ENCODE measurements at regions not wholly inside any gene's neighbourhood (a gene's known extent, or its start where the extent isn't known, plus 50 kb on each side); places are given as distances from the start of the nearest gene placed in this dataset.

DNA sequence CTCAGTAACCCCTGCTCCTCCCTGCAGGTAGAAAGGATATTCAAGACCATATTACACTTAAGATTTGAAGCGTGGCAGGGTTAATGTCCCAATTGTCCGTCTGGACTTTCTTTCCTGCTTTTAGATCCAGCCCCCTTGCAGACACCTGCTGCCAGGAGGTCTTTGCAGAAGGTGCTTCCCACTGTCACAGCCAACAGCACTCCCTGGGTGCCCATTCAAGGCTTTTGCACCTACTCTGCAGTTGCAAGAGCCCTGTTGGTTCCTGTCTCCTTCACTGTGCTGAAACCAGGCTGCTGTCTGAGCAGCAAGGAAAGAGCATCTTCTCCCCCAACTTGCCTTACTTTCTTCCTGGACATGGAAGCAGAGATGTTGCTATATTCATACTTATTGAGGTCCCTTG lies 1043.0 kb upstream of the POU3F3 start:
- Histone ChIP-seq H3K9me3 (ENCODE audit: control insufficient read depth, insufficient read depth, low read depth, low read length) (no peaks in the 10 kb centered on the region), H3K27ac (ENCODE audit: extremely low read depth, low read depth, low read length) (no peak overlapping the region), H3K36me3 (ENCODE audit: control insufficient read depth in 2 of 2, insufficient read depth in 1 of 2, low read length in 2 of 2) (no peaks in the 10 kb centered on the region), H3K4me3 (ENCODE audit: low read depth, low read length) (no peak overlapping the region), H3K4me1 (ENCODE audit: control insufficient read depth, insufficient read depth, low read length) (no peaks in the 10 kb centered on the region)
- no peak for TF ChIP-seq GLI2 (tag by site-specific recombination; IDR thresholded peaks at IDR 0.05; ENCODE audit: borderline replicate concordance, low read depth)
- ChIA-PET CTCF (no interaction called here), POLR2A (no interaction called here)

DNA sequence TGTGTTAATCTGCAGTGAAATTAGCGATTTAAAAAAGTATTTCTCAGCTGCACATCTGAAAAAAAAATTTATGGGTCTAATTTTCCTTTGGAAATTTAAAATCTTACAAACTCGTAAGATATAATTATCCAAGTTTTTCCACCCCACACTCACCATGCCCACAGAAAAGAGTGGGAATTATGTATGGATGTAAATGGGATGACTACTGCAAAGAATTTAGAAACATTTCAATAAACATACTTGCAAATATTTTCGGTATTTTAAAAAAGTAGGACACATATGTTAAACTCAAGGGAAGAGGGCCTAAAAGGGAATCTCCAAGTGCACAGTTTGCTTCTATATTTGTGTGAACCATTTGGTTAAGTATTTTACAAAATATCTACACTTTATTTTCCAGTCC lies 1039.9 kb upstream of the POU3F3 start:
- H3K36me3 ChIP-seq (ENCODE audit: control insufficient read depth in 2 of 2, insufficient read depth in 1 of 2, low read length in 2 of 2) = no peaks in the 10 kb centered on the region
- TF ChIP-seq, protein P1, sequence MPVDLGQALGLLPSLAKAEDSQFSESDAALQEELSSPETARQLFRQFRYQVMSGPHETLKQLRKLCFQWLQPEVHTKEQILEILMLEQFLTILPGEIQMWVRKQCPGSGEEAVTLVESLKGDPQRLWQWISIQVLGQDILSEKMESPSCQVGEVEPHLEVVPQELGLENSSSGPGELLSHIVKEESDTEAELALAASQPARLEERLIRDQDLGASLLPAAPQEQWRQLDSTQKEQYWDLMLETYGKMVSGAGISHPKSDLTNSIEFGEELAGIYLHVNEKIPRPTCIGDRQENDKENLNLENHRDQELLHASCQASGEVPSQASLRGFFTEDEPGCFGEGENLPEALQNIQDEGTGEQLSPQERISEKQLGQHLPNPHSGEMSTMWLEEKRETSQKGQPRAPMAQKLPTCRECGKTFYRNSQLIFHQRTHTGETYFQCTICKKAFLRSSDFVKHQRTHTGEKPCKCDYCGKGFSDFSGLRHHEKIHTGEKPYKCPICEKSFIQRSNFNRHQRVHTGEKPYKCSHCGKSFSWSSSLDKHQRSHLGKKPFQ (tag by site-specific recombination; IDR thresholded peaks at IDR 0.05) = no peak
- no peak for TF ChIP-seq KLF10 (tag by site-specific recombination; IDR thresholded peaks at IDR 0.05)
- no peak for TF ChIP-seq ZNF747 (tag by site-specific recombination; IDR thresholded peaks at IDR 0.05)
- TF ChIP-seq, protein P2, sequence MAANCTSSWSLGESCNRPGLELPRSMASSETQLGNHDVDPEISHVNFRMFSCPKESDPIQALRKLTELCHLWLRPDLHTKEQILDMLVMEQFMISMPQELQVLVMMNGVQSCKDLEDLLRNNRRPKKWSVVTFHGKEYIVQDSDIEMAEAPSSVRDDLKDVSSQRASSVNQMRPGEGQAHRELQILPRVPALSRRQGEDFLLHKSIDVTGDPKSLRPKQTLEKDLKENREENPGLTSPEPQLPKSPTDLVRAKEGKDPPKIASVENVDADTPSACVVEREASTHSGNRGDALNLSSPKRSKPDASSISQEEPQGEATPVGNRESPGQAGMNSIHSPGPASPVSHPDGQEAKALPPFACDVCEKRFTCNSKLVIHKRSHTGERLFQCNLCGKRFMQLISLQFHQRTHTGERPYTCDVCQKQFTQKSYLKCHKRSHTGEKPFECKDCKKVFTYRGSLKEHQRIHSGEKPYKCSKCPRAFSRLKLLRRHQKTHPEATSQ (tag by site-specific recombination; IDR thresholded peaks at IDR 0.05) = no peak
- TF ChIP-seq KLF1 (tag by site-specific recombination; IDR thresholded peaks at IDR 0.05) = no peak
- CTCF ChIA-PET = no interaction called here
- POLR2A ChIA-PET = no interaction called here
- H3K9me3 ChIP-seq (ENCODE audit: control insufficient read depth, insufficient read depth, low read depth, low read length) = no peaks in the 10 kb centered on the region
- H3K4me1 ChIP-seq (ENCODE audit: control insufficient read depth, insufficient read depth, low read length) = no peaks in the 10 kb centered on the region
- H3K27ac ChIP-seq (ENCODE audit: extremely low read depth, low read depth, low read length) = no peak overlapping the region
- H3K4me3 ChIP-seq (ENCODE audit: low read depth, low read length) = no peak overlapping the region

DNA sequence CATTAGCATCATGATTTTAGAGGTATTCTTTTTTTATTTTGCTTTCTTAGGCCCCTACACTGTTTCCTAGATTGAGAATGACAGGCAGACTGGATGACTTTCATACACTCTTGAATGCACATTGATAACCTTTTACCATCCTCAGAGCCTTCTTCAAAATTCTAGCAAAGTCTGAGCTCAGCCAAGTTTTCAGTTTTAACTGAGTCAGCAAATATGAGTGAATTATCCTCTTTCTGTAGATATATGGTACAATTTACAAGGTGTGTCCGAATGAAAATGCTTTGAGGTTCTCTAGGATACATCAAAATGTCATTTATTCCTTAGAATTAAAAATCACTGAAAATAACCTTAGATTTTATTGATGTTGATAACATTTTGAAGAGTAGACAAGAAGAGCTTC lies 1038.2 kb upstream of the POU3F3 start:
- CTCF ChIA-PET = no interaction called here
- H3K4me1 ChIP-seq (ENCODE audit: control insufficient read depth, insufficient read depth, low read length) = no peaks in the 10 kb centered on the region
- H3K4me3 ChIP-seq (ENCODE audit: low read depth, low read length) = no peak overlapping the region
- POLR2A ChIA-PET = no interaction called here
- no peak overlapping the region for H3K27ac ChIP-seq (ENCODE audit: extremely low read depth, low read depth, low read length)
- H3K9me3 ChIP-seq (ENCODE audit: control insufficient read depth, insufficient read depth, low read depth, low read length) = no peaks in the 10 kb centered on the region
- no peak for TF ChIP-seq ZNF221 (tag by site-specific recombination; IDR thresholded peaks at IDR 0.05; ENCODE audit: borderline replicate concordance)
- no peak for TF ChIP-seq ZNF366 (tag by site-specific recombination; conservative IDR thresholded peaks at IDR 0.05)
- no peak for TF ChIP-seq ZNF23 (tag by site-specific recombination; IDR thresholded peaks at IDR 0.05; ENCODE audit: borderline replicate concordance)
- no peak for TF ChIP-seq ZNF596 (tag by site-specific recombination; IDR thresholded peaks at IDR 0.05)
- TF ChIP-seq OVOL3 (tag by site-specific recombination; IDR thresholded peaks at IDR 0.05) = no peak
- no peak for TF ChIP-seq REPIN1 (tag by site-specific recombination; IDR thresholded peaks at IDR 0.05; ENCODE audit: low read depth)
- H3K36me3 ChIP-seq (ENCODE audit: control insufficient read depth in 2 of 2, insufficient read depth in 1 of 2, low read length in 2 of 2) = no peaks in the 10 kb centered on the region

DNA sequence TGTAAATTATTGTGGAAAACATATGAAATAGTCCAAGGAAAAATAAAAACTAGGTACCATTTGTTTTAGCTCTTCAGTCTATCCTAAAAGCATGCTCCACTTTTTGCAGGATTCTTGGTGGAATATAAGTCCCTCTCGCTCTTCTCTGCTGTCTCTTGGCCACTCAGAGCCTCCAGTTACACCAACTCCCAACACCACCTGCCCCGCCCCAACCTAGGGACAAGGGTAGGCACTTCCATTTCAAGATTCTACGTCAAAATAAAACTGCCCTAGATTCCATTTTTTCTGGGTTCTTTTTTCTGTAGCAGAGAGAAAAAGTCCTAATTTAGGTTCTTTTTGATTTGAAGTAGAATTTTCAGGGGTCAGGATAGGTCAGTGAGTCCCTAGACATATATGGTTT lies 1036.2 kb upstream of the POU3F3 start:
- ChIA-PET POLR2A (no interaction called here), CTCF (no interaction called here)

More for the DNA sequence above, 1036.2 kb upstream of the POU3F3 start:
- TF ChIP-seq ZNF837 (tag by site-specific recombination; IDR thresholded peaks at IDR 0.05) (no peak), HOXA7 (CRISPR knock-in tag; IDR thresholded peaks at IDR 0.05; ENCODE audit: borderline replicate concordance) (no peak), ZBTB21 (tag by site-specific recombination; IDR thresholded peaks at IDR 0.05) (no peak), ZXDB (tag by site-specific recombination; IDR thresholded peaks at IDR 0.05) (no peak), ZNF777 (tag by site-specific recombination; IDR thresholded peaks at IDR 0.05; ENCODE audit: borderline replicate concordance) (no peak), MZF1 (tag by site-specific recombination; IDR thresholded peaks at IDR 0.05; ENCODE audit: borderline replicate concordance) (no peak)
- TF ChIP-seq, protein P3, sequence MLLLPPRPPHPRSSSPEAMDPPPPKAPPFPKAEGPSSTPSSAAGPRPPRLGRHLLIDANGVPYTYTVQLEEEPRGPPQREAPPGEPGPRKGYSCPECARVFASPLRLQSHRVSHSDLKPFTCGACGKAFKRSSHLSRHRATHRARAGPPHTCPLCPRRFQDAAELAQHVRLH (tag by site-specific recombination; IDR thresholded peaks at IDR 0.05) = no peak
- TF ChIP-seq, protein P4, sequence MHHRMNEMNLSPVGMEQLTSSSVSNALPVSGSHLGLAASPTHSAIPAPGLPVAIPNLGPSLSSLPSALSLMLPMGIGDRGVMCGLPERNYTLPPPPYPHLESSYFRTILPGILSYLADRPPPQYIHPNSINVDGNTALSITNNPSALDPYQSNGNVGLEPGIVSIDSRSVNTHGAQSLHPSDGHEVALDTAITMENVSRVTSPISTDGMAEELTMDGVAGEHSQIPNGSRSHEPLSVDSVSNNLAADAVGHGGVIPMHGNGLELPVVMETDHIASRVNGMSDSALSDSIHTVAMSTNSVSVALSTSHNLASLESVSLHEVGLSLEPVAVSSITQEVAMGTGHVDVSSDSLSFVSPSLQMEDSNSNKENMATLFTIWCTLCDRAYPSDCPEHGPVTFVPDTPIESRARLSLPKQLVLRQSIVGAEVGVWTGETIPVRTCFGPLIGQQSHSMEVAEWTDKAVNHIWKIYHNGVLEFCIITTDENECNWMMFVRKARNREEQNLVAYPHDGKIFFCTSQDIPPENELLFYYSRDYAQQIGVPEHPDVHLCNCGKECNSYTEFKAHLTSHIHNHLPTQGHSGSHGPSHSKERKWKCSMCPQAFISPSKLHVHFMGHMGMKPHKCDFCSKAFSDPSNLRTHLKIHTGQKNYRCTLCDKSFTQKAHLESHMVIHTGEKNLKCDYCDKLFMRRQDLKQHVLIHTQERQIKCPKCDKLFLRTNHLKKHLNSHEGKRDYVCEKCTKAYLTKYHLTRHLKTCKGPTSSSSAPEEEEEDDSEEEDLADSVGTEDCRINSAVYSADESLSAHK (tag by site-specific recombination; IDR thresholded peaks at IDR 0.05) = no peak
- no peak overlapping the region for H3K4me3 ChIP-seq (ENCODE audit: low read depth, low read length)
- H3K27ac ChIP-seq (ENCODE audit: extremely low read depth, low read depth, low read length) = no peak overlapping the region
- no peaks in the 10 kb centered on the region for H3K4me1 ChIP-seq (ENCODE audit: control insufficient read depth, insufficient read depth, low read length)
- H3K36me3 ChIP-seq (ENCODE audit: control insufficient read depth in 2 of 2, insufficient read depth in 1 of 2, low read length in 2 of 2) = no peaks in the 10 kb centered on the region
- no peaks in the 10 kb centered on the region for H3K9me3 ChIP-seq (ENCODE audit: control insufficient read depth, insufficient read depth, low read depth, low read length)
